ENCODE measurements at regions not wholly inside any gene's neighbourhood (a gene's known extent, or its start where the extent isn't known, plus 50 kb on each side); places are given as distances from the start of the nearest gene placed in this dataset.

- DNase-seq = no peak
Measured at GRCh38 chr3:128569756-128570155, 76.8 kb upstream of the GATA2 start.

- no peak for DNase-seq
Measured at GRCh38 chr3:128568602-128569490, 75.8 kb upstream of the GATA2 start.

GRCh38 chr3:128567705-128568356 lies 74.8 kb upstream of the GATA2 start:
- DNase-seq = no peak

DNA sequence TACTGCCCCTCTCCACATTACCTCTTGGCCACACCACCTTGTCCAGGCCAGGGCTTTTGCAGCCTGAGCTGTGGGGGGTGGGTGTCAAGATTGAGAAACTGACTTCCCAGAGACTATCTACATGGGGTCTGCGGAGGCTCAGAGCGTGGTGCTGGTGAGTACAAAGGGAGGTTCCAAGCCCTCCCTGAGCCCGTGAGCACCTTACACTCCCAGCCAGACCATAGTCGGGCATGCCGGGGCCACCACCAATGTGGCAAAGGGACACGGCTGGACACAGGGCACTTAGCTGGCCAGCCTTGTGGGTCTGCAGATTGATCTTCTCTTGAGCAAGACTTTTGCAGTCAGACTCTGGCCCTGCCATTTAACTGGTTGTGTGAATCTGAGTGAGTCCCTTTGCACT lies 74.1 kb upstream of the GATA2 start:
- no peak for DNase-seq

DNA sequence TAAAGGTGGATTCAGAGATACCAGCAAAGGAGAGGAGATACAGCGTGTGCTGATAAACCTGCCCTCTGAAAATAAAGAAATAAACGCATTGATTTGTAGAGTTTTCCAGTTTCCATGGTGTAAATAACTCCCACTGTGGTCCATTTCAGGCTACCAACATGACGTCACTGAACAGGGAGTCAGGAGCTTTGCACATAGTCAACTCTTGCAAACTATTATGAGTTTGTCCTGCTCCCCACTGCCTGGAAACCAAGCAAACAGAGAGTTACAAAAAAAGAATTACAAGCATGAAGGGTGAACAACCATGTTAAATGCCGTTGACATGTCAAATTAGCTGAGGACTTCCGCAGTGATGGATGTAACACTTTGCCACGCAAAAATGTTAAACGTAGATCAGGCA lies 70.4 kb upstream of the GATA2 start:
- no peak for DNase-seq

DNA sequence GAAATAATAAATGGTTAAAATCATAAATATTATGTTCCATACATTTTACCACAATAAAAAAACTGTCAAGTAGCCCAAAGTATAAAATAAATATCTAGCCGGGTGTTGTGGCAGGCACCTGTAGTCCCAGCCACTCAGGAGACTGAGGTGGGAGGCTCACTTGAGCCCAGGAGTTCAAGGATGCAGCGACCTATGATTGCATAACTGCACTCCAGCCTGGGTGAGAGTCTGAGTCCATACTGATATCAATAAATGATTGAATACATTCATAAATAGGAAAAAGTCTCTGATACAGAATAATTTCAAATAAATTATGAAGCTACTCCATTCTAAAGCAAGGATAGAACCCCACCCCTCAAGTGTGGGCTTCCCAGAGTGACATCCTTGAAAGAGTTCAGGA lies 68.5 kb upstream of the GATA2 start:
- DNase-seq = no peak

- DNase-seq = no peak
Measured at GRCh38 chr3:128560768-128561167, 67.8 kb upstream of the GATA2 start.

GRCh38 chr3:128559486-128560225 lies 66.7 kb upstream of the GATA2 start:
- no peak for DNase-seq

- no peak for DNase-seq
Measured at GRCh38 chr3:128557531-128558280, 64.7 kb upstream of the GATA2 start.

GRCh38 chr3:128556907-128557306 lies 63.9 kb upstream of the GATA2 start:
- no peak for DNase-seq

DNA sequence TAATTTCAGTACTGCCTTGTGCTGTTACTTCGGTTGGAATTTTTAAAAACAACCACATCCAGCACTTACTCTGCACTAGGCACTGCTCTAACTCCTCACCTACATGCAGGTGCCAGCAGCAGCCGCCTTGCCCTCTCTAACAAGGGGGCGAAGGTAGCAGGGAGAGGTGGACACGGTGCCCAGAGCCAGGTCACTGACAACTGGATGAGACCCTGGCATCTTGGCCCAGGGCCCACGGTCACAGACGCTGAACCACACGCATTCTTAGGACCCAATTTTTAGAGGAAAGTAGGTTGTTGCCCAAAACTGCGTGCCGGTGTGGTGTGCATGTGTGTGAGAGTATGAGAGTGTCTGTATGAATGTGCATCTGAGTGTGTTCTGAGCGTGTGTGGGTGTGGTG lies 63.4 kb upstream of the GATA2 start:
- no peak for DNase-seq

- DNase-seq = no peak
Measured at GRCh38 chr3:128555841-128556240, 62.8 kb upstream of the GATA2 start.

DNA sequence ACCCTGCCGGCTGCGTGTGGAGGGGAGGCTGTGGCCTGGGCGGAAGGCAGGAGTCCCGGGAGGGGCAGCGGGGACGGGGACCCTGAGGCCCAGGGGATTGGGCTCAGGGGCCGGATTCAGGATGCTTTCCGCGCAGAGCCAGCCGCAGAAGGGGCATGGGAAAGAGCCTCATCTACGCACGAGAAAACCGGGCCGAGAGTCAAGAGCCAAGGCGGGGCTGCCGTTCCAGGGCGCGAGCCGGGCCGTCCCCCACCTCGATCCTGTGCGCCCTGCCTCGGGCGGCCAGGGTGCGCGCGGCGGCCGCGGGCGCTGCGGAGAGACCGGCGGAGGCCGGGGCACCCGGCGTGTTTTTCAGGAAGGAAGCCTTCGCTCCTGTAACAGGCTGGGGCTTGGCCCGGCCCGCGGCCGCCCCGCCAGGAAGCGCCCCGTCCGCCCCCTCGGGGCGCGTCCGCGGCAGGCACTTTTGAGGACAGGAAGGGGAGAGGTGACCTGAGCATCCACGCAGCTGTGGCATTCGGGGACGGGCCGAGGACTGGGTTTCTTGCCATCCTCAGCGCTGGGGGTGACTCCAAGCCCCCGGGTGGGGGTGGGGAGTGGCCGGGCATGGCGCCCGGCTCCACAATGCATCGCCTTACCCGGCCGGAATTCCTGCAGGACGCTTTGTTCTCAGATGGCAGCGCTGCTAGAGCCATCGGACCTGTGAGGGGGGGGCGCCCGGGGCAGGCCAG lies 62.3 kb upstream of the GATA2 start:
- DNase-seq = no peak

DNA sequence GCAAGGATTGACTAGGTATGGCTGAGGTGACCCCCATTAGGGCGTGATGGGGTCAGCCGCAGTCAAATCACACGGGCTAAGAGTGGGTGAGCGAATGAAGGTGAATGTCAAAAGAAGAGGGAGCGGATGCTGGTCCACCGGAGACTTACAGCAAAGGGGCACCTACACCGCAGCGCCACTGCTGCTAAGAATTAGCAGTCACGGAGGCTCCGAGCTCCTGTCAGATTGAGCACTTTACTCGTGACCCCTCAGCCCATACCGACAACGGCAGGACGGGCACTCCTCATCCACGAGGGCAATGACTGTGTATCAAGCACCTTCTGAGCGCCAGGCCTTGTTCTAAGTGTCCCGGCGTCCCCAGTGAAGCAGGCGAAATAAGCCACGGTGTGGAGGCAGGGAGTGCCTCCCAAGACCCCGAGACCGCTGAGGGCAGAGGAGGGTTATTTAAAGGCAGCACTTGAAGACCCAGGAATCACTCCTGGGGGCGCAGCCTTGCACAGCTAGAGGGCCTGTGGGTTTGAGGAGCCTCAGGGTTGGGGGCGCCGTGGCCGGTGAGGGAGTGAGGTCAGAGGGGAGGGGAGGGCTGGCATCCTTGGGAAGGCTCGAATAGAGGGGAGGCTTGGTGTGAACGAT lies 61.6 kb upstream of the GATA2 start:
- no peak for DNase-seq

- DNase-seq = no peak
Measured at GRCh38 chr3:128554100-128554464, 61.1 kb upstream of the GATA2 start.

- no peak for DNase-seq
Measured at GRCh38 chr3:128553560-128553959, 60.6 kb upstream of the GATA2 start.

DNA sequence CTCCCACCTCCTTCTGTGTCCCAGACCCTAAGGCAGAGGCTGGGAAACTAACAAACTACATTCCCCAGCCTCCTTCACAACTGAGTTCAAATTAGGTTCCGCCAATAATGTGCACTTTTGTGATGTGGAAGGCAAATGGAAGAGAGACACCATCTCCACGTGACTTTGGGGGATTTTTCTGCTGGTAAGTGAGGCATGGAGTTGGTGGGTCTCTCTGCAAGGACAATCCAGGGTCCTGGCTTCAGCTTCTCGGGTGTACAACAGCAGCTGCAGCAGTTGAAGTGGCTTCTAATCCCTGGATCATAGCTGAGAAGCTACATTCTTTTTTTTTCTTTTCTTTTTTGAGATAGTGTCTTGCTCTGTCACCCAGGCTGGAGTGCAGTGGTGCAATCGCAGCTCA lies 58.9 kb upstream of the GATA2 start:
- no peak for DNase-seq

DNA sequence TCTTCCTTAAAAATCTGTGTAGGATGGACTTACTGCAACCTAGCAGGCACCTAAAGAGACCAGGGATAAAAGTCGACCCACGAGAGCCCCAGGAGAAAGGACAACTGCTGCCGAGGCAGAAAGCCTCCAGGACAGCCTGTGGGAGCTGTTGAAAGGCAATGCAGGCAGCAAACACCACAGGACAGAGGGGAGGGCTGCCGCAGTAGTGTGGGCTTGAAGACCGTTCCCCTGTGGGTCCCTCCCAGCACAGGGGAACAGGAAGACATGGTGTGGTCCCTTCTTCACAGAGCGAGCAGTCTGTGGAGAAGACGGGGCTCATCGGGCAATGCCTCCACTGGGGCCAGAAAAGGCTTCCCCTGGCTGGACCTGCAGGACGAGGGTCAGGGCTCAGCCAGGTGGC lies 58.5 kb upstream of the GATA2 start:
- no peak for DNase-seq

GRCh38 chr3:128550471-128551126 lies 57.6 kb upstream of the GATA2 start:
- no peak for DNase-seq

DNA sequence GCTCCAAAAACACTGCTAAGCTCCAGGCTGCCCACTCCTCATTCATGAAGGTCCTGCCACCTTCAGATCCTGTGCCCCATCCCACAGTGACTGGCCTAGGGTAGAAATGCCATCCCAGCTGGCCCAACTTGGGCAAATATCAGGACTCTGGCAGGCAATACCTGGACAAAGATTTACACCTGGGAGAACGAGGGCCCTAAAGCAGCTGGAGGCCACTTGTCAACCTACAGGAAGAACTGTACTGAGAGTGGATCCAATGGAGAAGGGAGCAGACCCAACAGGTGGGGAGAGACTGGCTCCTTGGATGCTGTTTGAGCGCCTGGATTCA lies 57.1 kb upstream of the GATA2 start:
- no peak for DNase-seq

All from muscle of arm (tissue), 1 donor.